BJ (cell line): ENCODE measurements at regions not wholly inside any gene's neighbourhood (a gene's known extent, or its start where the extent isn't known, plus 50 kb on each side); places are given as distances from the start of the nearest gene placed in this dataset.

ENCODE experiments used
- CTCF ChIA-PET: fragments of 350-600 bp; formaldehyde crosslinking; extraction: SDS; loops from one replicate; lab custom pipeline; 2021; ENCODE audit warnings: antibody characterized with exemption, inconsistent platforms; lab: Yijun Ruan, JAX
- POLR2A ChIA-PET: fragments of 300-600 bp; sonication (Branson Sonifier 250); formaldehyde crosslinking; extraction: SDS; loops from one replicate; lab custom pipeline; 2021; ENCODE audit warnings: antibody characterized with exemption; lab: Charles Lee
- DNase-seq: peaks from one replicate; pipeline ENCODE4 v3.0.0-alpha.2; 2011; ENCODE audit warnings: low read depth
- H3K27me3 ChIP-seq: 2 replicates; pipeline ENCODE4 v1.6.0; 2011; ENCODE audit warnings: low read length; ENCODE audit not compliant: control insufficient read depth, insufficient read depth
- H3K36me3 ChIP-seq: 2 replicates; pipeline ENCODE4 v1.5.1; 2011; ENCODE audit warnings: low read length; ENCODE audit not compliant: control insufficient read depth, insufficient read depth
- H3K4me3 ChIP-seq: 2 replicates; pipeline ENCODE4 v1.5.1; 2011; ENCODE audit warnings: low read depth, mild to moderate bottlenecking, control low read depth, low read length
- CTCF ChIP-seq: IDR thresholded peaks from 2 replicates; pipeline ENCODE4 v1.5.1; 2011; ENCODE audit warnings: low read depth, mild to moderate bottlenecking, control low read depth, inconsistent platforms, low read length, moderate library complexity; ENCODE audit not compliant: insufficient read depth

GRCh38 chr1:42096554-42096953 lies 56.7 kb upstream of the GUCA2B start:
- TF ChIP-seq CTCF: no peak
- no peak overlapping the region for H3K4me3 ChIP-seq
- no peaks in the 10 kb centered on the region for H3K36me3 ChIP-seq
- no peaks in the 10 kb centered on the region for H3K27me3 ChIP-seq
- no peak for DNase-seq
- POLR2A ChIA-PET: no interaction called here
- CTCF ChIA-PET: no interaction called here

- H3K36me3 ChIP-seq: no peaks in the 10 kb centered on the region
- no peak for TF ChIP-seq CTCF
- H3K4me3 ChIP-seq: no peak overlapping the region
- ChIA-PET POLR2A (no interaction called here), CTCF (no interaction called here)
- no peaks in the 10 kb centered on the region; the same call in 1 of the 2 replicates for H3K27me3 ChIP-seq
- DNase-seq: no peak
Observed at GRCh38 chr1:42089246-42089645, 64.0 kb upstream of the GUCA2B start.

GRCh38 chr1:42086146-42086545 lies 67.1 kb upstream of the GUCA2B start:
- ChIA-PET CTCF (no interaction called here), POLR2A (no interaction called here)
- DNase-seq: no peak
- Histone ChIP-seq H3K4me3 (no peak overlapping the region), H3K27me3 (no peaks in the 10 kb centered on the region; the same call in 1 of the 2 replicates), H3K36me3 (no peaks in the 10 kb centered on the region)
- TF ChIP-seq CTCF: no peak

GRCh38 chr1:42085596-42085995 lies 67.6 kb upstream of the GUCA2B start:
- H3K4me3 ChIP-seq: no peak overlapping the region
- CTCF ChIA-PET: no interaction called here
- no peak for DNase-seq
- H3K36me3 ChIP-seq: no peaks in the 10 kb centered on the region
- no peak for TF ChIP-seq CTCF
- POLR2A ChIA-PET: no interaction called here
- H3K27me3 ChIP-seq: no peaks in the 10 kb centered on the region; the same call in 1 of the 2 replicates

GRCh38 chr1:42081475-42081874 lies 71.7 kb upstream of the GUCA2B start:
- DNase-seq: no peak
- no peaks in the 10 kb centered on the region for H3K36me3 ChIP-seq
- no peak overlapping the region for H3K4me3 ChIP-seq
- H3K27me3 ChIP-seq: no peaks in the 10 kb centered on the region; the same call in 1 of the 2 replicates
- CTCF ChIA-PET: no interaction called here
- TF ChIP-seq CTCF: no peak
- POLR2A ChIA-PET: no interaction called here
